ENCODE measurements at regions not wholly inside any gene's neighbourhood (a gene's known extent, or its start where the extent isn't known, plus 50 kb on each side); places are given as distances from the start of the nearest gene placed in this dataset.

- no peak for TF ChIP-seq CTCF (conservative IDR thresholded peaks at IDR 0.05; ENCODE audit: low read length)
- TF ChIP-seq EZH2phosphoT487 (IDR thresholded peaks at IDR 0.05; ENCODE audit: borderline replicate concordance, low read depth, low read length), result no peak
- Histone ChIP-seq H3K9me2 (ENCODE audit: insufficient read depth, low read length) (no peaks in the 10 kb centered on the region), H3K27ac (ENCODE audit: low read depth, low read length, poor library complexity, severe bottlenecking) (no peak overlapping the region), H4K20me1 (ENCODE audit: insufficient read depth, low read length) (no peaks in the 10 kb centered on the region), H2AFZ (ENCODE audit: low read length) (no peak overlapping the region), H3K4me3 (ENCODE audit: low read depth, low read length, poor library complexity, severe bottlenecking) (no peak overlapping the region), H3K36me3 (ENCODE audit: insufficient read depth, low read length) (no peaks in the 10 kb centered on the region), H3K79me2 (ENCODE audit: insufficient read depth, low read depth, low read length) (no peaks in the 10 kb centered on the region), H3K4me2 (ENCODE audit: low read length) (no peak overlapping the region), H3K4me1 (ENCODE audit: insufficient read depth, low read length, poor library complexity, severe bottlenecking) (no peaks in the 10 kb centered on the region), H3K9me3 (ENCODE audit: low read length) (no peaks in the 10 kb centered on the region)
- ChIA-PET CTCF (ENCODE audit: unreplicated experiment) (no interaction called here), POLR2A (no interaction called here)
- no TSS peak for BruUV-seq (replicated peaks)
- no peak for DNase-seq (ENCODE audit: low spot score)
- intact Hi-C loops (cut with micrococcal nuclease; ENCODE audit: unreplicated experiment), result no loop called here
Observed at GRCh38 chr15:91465696-91466095, 365.6 kb downstream of the SV2B start.

GRCh38 chr15:91468871-91469580 lies 369.0 kb downstream of the SV2B start:
- no peaks in the 10 kb centered on the region for H4K20me1 ChIP-seq (ENCODE audit: insufficient read depth, low read length)
- H3K4me3 ChIP-seq (ENCODE audit: low read depth, low read length, poor library complexity, severe bottlenecking), result no peak overlapping the region
- no peaks in the 10 kb centered on the region for H3K9me2 ChIP-seq (ENCODE audit: insufficient read depth, low read length)
- TF ChIP-seq CTCF (conservative IDR thresholded peaks at IDR 0.05; ENCODE audit: low read length), result no peak
- no peak for TF ChIP-seq EZH2phosphoT487 (IDR thresholded peaks at IDR 0.05; ENCODE audit: borderline replicate concordance, low read depth, low read length)
- no peaks in the 10 kb centered on the region for H3K4me1 ChIP-seq (ENCODE audit: insufficient read depth, low read length, poor library complexity, severe bottlenecking)
- H3K9me3 ChIP-seq (ENCODE audit: low read length), result no peaks in the 10 kb centered on the region
- H3K4me2 ChIP-seq (ENCODE audit: low read length), result no peak overlapping the region
- DNase-seq (ENCODE audit: low spot score), result no peak
- H3K36me3 ChIP-seq (ENCODE audit: insufficient read depth, low read length), result no peaks in the 10 kb centered on the region
- intact Hi-C loops (cut with micrococcal nuclease; ENCODE audit: unreplicated experiment), result no loop called here
- no TSS peak for BruUV-seq (replicated peaks)
- no peak overlapping the region for H2AFZ ChIP-seq (ENCODE audit: low read length)
- CTCF ChIA-PET (ENCODE audit: unreplicated experiment), result no interaction called here
- POLR2A ChIA-PET, result no interaction called here
- H3K79me2 ChIP-seq (ENCODE audit: insufficient read depth, low read depth, low read length), result no peaks in the 10 kb centered on the region
- H3K27ac ChIP-seq (ENCODE audit: low read depth, low read length, poor library complexity, severe bottlenecking), result no peak overlapping the region

- intact Hi-C loops (cut with micrococcal nuclease; ENCODE audit: unreplicated experiment), result no loop called here
- POLR2A ChIA-PET, result no interaction called here
- no peak overlapping the region for H3K27ac ChIP-seq (ENCODE audit: low read depth, low read length, poor library complexity, severe bottlenecking)
- no peak overlapping the region for H3K4me3 ChIP-seq (ENCODE audit: low read depth, low read length, poor library complexity, severe bottlenecking)
- no peak overlapping the region for H2AFZ ChIP-seq (ENCODE audit: low read length)
- no peaks in the 10 kb centered on the region for H3K9me3 ChIP-seq (ENCODE audit: low read length)
- BruUV-seq (replicated peaks), result no TSS peak
- DNase-seq (ENCODE audit: low spot score), result no peak
- H3K79me2 ChIP-seq (ENCODE audit: insufficient read depth, low read depth, low read length), result no peaks in the 10 kb centered on the region
- no peaks in the 10 kb centered on the region for H3K4me1 ChIP-seq (ENCODE audit: insufficient read depth, low read length, poor library complexity, severe bottlenecking)
- H3K4me2 ChIP-seq (ENCODE audit: low read length), result no peak overlapping the region
- H3K9me2 ChIP-seq (ENCODE audit: insufficient read depth, low read length), result no peaks in the 10 kb centered on the region
- no peaks in the 10 kb centered on the region for H4K20me1 ChIP-seq (ENCODE audit: insufficient read depth, low read length)
- TF ChIP-seq CTCF (conservative IDR thresholded peaks at IDR 0.05; ENCODE audit: low read length) (no peak), EZH2phosphoT487 (IDR thresholded peaks at IDR 0.05; ENCODE audit: borderline replicate concordance, low read depth, low read length) (no peak)
- CTCF ChIA-PET (ENCODE audit: unreplicated experiment), result no interaction called here
- no peaks in the 10 kb centered on the region for H3K36me3 ChIP-seq (ENCODE audit: insufficient read depth, low read length)
Observed at GRCh38 chr15:91469632-91470567, 369.8 kb downstream of the SV2B start.
